ENCODE measurements at regions not wholly inside any gene's neighbourhood (a gene's known extent, or its start where the extent isn't known, plus 50 kb on each side); places are given as distances from the start of the nearest gene placed in this dataset.

- POLR2A ChIA-PET = interaction anchor here (2.3 kb wide), 1 partner anchor 225 kb away, joined by 11 read pairs; no protein-coding TSS in a partner anchor
- H3K9me3 ChIP-seq = no peaks in the 10 kb centered on the region
- no peak overlapping the region for H3K4me3 ChIP-seq
- peak overlapping the region; percentile 69 to 81; a peak in 4 of 6 replicates for H3K27ac ChIP-seq
- TF ChIP-seq HOXB13 (CRISPR knock-in tag; IDR thresholded peaks at IDR 0.05; ENCODE audit: low read depth) = no peak
- TF ChIP-seq ZC3H11A (IDR thresholded peaks at IDR 0.05) = no peak
- no peak for TF ChIP-seq ATOH8 (CRISPR knock-in tag; IDR thresholded peaks at IDR 0.05; ENCODE audit: low read depth)
- TF ChIP-seq KDM5A (IDR thresholded peaks at IDR 0.05) = no peak
- TF ChIP-seq MAZ (IDR thresholded peaks at IDR 0.05; ENCODE audit: borderline replicate concordance, low read depth, low read length) = no peak
- no peak for TF ChIP-seq FOSL2 (IDR thresholded peaks at IDR 0.05)
- no peak for TF ChIP-seq FOSL2 (CRISPR knock-in tag; IDR thresholded peaks at IDR 0.05)
- no peak for TF ChIP-seq JUNB (IDR thresholded peaks at IDR 0.05)
- TF ChIP-seq PBX3 (IDR thresholded peaks at IDR 0.05) = no peak
- no peak for TF ChIP-seq MAX (IDR thresholded peaks at IDR 0.05)
- TF ChIP-seq ZSCAN20 (CRISPR knock-in tag; IDR thresholded peaks at IDR 0.05) = no peak
- no peak for TF ChIP-seq SMC3 (IDR thresholded peaks at IDR 0.05)
- no peak for TF ChIP-seq MAFK (IDR thresholded peaks at IDR 0.05; ENCODE audit: partially characterized antibody)
- no peak for TF ChIP-seq NR3C1 (IDR thresholded peaks at IDR 0.05)
- no peak for TF ChIP-seq HES2 (IDR thresholded peaks at IDR 0.05)
- no peak for TF ChIP-seq POLR2A (IDR thresholded peaks at IDR 0.05; ENCODE audit: low read length)
- TF ChIP-seq EHF (CRISPR knock-in tag; IDR thresholded peaks at IDR 0.05) = no peak
- DNase-seq (ENCODE audit: low read depth in 1 of 2, low spot score in 1 of 2) (no peak), FAIRE-seq (no peak), ATAC-seq (no peak)
- CTCF ChIA-PET = interaction anchor here (1.6 to 2.5 kb wide), 2 partner anchors 225 to 511 kb away, joined by 3 to 7 read pairs; no protein-coding TSS in a partner anchor
- H3K4me1 ChIP-seq = peaks cover 68% of the 10 kb centered on the region
- H3K4me2 ChIP-seq = peak overlapping the region; percentile 74; the same call in 2 of the 3 replicates
These were observed 223.5 kb upstream of the MARCKS start for GRCh38 chr6:113633638-113634037.

- peak in 1 of 2 experiments; percentile 51 for DNase-seq (ENCODE audit: low read depth in 1 of 2, low spot score in 1 of 2)
- peak overlapping the region; percentile 49 for H3K4me2 ChIP-seq
- H3K9me3 ChIP-seq = no peaks in the 10 kb centered on the region
- CTCF ChIA-PET = interaction anchor here (2.5 kb wide), 1 partner anchor 224 kb away, joined by 7 read pairs; no protein-coding TSS in a partner anchor
- FAIRE-seq = no peak
- WGBS (ENCODE audit: missing lambda C conversion rate) = 61% methylated on average over 4 of the region's 4 CpGs
- no peak overlapping the region for H3K4me3 ChIP-seq
- POLR2A ChIA-PET = no interaction called here
- H3K4me1 ChIP-seq = peaks cover 68% of the 10 kb centered on the region
- 0 out of 6 replicates have a peak, but pooled peaks of 1 of the 2 experiments have one; percentile 9 for ATAC-seq
- TF ChIP-seq FOSB (CRISPR knock-in tag; IDR thresholded peaks at IDR 0.05) = no peak
- TF ChIP-seq RAD21 (conservative IDR thresholded peaks at IDR 0.05 in 1 of 2, IDR thresholded peaks at IDR 0.05 in 1 of 2) = no peak
- TF ChIP-seq RFX5 (IDR thresholded peaks at IDR 0.05) = no peak
- TF ChIP-seq CEBPB (IDR thresholded peaks at IDR 0.05) = 0 out of 4 replicates have a peak, but pooled peaks of 1 of the 2 experiments have one; percentile 31
- peak overlapping the region; percentile 72 to 81 for H3K27ac ChIP-seq
These were observed 222.6 kb upstream of the MARCKS start for GRCh38 chr6:113634352-113635163.

All from A549 (cell line).